Natural killer cell (primary cell): ENCODE measurements at regions not wholly inside any gene's neighbourhood (a gene's known extent, or its start where the extent isn't known, plus 50 kb on each side); places are given as distances from the start of the nearest gene placed in this dataset.

ENCODE experiments used
- ATAC-seq, 3 donors: fragments of 150-1000 bp in 2 of 3; fragments of 200-7000 bp in 1 of 3; cut with Tn5 transposase; 1 replicate in 1 of 3; 2 replicates in 2 of 3; pipeline ENCODE4 v1.10.0; 2021; ENCODE audit warnings: mild to moderate bottlenecking in 2 of 3, moderate library complexity in 2 of 3
- DNase-seq, 2 donors: peaks; one replicate each; pipeline versions ENCODE4 v3.0.0 to v3.0.0-alpha.2; 2013 to 2021; ENCODE audit warnings: mixed read lengths in 1 of 2
- H3K27ac ChIP-seq: one replicate; pipeline ENCODE4 v1.5.1; 2013; ENCODE audit warnings: mild to moderate bottlenecking, low read length
- H3K27me3 ChIP-seq: one replicate; pipeline ENCODE4 v1.6.1; 2013; ENCODE audit warnings: low read length; ENCODE audit not compliant: control insufficient read depth, insufficient read depth
- H3K36me3 ChIP-seq: one replicate; pipeline ENCODE4 v1.6.1; 2013; ENCODE audit warnings: low read length; ENCODE audit not compliant: control insufficient read depth, insufficient read depth
- H3K4me1 ChIP-seq: one replicate; pipeline ENCODE4 v1.6.1; 2013; ENCODE audit warnings: low read length; ENCODE audit not compliant: control insufficient read depth, insufficient read depth
- H3K4me3 ChIP-seq: one replicate; pipeline ENCODE4 v1.5.1; 2013; ENCODE audit warnings: low read length
- H3K9me3 ChIP-seq: one replicate; pipeline ENCODE4 v1.6.1; 2013; ENCODE audit warnings: low read length; ENCODE audit not compliant: control insufficient read depth, insufficient read depth
- H3K27ac Mint-ChIP-seq, 2 donors: one replicate each; pipeline ENCODE4 v1.8.0; 2022; ENCODE audit warnings: mild to moderate bottlenecking in 2 of 2, mixed read lengths in 2 of 2, moderate library complexity in 1 of 2
- H3K27me3 Mint-ChIP-seq, 2 donors: one replicate each; pipeline ENCODE4 v1.8.0; 2022; ENCODE audit warnings: low read depth in 2 of 2, mixed read lengths in 2 of 2
- H3K36me3 Mint-ChIP-seq: one replicate; pipeline ENCODE4 v1.8.0; 2022; ENCODE audit warnings: mixed read lengths
- H3K4me1 Mint-ChIP-seq, 2 donors: one replicate each; pipeline ENCODE4 v1.8.0; 2022; ENCODE audit warnings: mixed read lengths in 2 of 2
- H3K4me3 Mint-ChIP-seq: one replicate; pipeline ENCODE4 v1.8.0; 2022; ENCODE audit warnings: mild to moderate bottlenecking, moderate library complexity, mixed read lengths
- H3K9me3 Mint-ChIP-seq, 2 donors: one replicate each; pipeline ENCODE4 v1.8.0; 2022; ENCODE audit warnings: mixed read lengths in 2 of 2
- WGBS: methylation state at CpG from one replicate; pipeline ENCODE4 v1.1.7; 2013; ENCODE audit warnings: missing lambda C conversion rate; ENCODE audit not compliant: insufficient coverage; 5-methylcytosine and 5-hydroxymethylcytosine counted together
- intact Hi-C: fragments of 100-400 bp; cut with micrococcal nuclease; formaldehyde crosslinking; loops from one replicate; pipeline ENCODE4 v1.14.2; 2022
- TF ChIP-seq, protein P1 (sequence below): fragments of 200-600 bp; IDR thresholded peaks from one replicate; pipeline ENCODE4 v1.8.0; 2022; ENCODE audit warnings: antibody characterized with exemption

DNA sequence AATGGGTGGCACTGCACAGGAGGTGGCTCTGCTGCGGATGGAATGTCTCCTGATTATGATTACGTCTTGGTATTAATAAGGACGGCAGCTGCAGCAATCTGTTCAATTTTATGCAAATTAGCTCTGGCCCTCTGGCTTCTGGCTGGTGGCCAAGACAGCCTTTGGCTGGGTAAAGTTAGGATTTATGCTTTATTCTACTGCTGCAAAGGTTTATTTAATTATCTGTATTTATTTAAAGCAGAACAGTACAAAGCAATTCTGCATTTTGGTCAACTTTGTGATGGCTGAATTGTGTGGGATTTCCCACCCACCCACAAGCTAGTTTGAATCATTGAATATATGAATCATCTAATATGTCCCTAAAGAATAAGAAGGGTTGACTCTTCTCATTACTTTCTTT is 745.6 kb upstream of the FAM241A start:
- no peak overlapping the region for H3K27ac Mint-ChIP-seq
- 75% methylated on average over 3 of the region's 3 CpGs for WGBS
- no peaks in the 10 kb centered on the region for H3K4me1 Mint-ChIP-seq
- Histone ChIP-seq H3K27me3 (no peaks in the 10 kb centered on the region), H3K36me3 (no peaks in the 10 kb centered on the region), H3K9me3 (no peaks in the 10 kb centered on the region), H3K4me1 (no peaks in the 10 kb centered on the region), H3K27ac (no peak overlapping the region), H3K4me3 (no peak overlapping the region)
- no peaks in the 10 kb centered on the region for H3K27me3 Mint-ChIP-seq
- intact Hi-C loops: no loop called here
- H3K9me3 Mint-ChIP-seq: peaks cover 7 to 12% of the 10 kb centered on the region in 2 donors
- H3K4me3 Mint-ChIP-seq: no peak overlapping the region
- no peaks in the 10 kb centered on the region for H3K36me3 Mint-ChIP-seq
- DNase-seq (no peak), ATAC-seq (no peak)
- TF ChIP-seq, protein P1, sequence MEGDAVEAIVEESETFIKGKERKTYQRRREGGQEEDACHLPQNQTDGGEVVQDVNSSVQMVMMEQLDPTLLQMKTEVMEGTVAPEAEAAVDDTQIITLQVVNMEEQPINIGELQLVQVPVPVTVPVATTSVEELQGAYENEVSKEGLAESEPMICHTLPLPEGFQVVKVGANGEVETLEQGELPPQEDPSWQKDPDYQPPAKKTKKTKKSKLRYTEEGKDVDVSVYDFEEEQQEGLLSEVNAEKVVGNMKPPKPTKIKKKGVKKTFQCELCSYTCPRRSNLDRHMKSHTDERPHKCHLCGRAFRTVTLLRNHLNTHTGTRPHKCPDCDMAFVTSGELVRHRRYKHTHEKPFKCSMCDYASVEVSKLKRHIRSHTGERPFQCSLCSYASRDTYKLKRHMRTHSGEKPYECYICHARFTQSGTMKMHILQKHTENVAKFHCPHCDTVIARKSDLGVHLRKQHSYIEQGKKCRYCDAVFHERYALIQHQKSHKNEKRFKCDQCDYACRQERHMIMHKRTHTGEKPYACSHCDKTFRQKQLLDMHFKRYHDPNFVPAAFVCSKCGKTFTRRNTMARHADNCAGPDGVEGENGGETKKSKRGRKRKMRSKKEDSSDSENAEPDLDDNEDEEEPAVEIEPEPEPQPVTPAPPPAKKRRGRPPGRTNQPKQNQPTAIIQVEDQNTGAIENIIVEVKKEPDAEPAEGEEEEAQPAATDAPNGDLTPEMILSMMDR: no peak

DNA sequence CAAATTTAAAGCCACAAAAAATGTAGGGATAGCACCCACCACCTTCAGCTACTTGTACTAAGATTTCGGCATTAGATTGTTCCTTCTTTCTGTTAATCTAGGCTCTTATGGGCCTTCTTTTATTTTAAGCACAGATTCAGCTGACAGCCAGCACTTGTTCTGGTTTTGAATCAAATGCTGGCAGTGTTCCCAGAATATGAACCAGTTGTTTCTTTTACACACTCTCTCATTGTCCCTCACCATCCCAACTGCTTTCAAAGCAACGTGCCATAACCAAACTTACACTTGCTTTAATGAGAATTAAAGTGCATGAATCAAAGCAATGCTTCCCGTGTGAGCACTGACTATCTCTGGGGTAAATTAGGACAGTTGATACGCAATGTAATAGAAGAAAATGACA is 744.5 kb upstream of the FAM241A start:
- no peaks in the 10 kb centered on the region for H3K9me3 ChIP-seq
- Mint-ChIP-seq H3K4me1 (no peaks in the 10 kb centered on the region), H3K27ac (no peak overlapping the region), H3K36me3 (no peaks in the 10 kb centered on the region), H3K27me3 (no peaks in the 10 kb centered on the region), H3K9me3 (peaks cover 7 to 12% of the 10 kb centered on the region in 2 donors), H3K4me3 (no peak overlapping the region)
- no peaks in the 10 kb centered on the region for H3K27me3 ChIP-seq
- TF ChIP-seq, protein P1: no peak
- ATAC-seq (no peak), DNase-seq (no peak)
- WGBS: 73% methylated on average over 4 of the region's 4 CpGs
- H3K4me3 ChIP-seq: no peak overlapping the region
- no peak overlapping the region for H3K27ac ChIP-seq
- no peaks in the 10 kb centered on the region for H3K36me3 ChIP-seq
- intact Hi-C loops: no loop called here
- no peaks in the 10 kb centered on the region for H3K4me1 ChIP-seq

DNA sequence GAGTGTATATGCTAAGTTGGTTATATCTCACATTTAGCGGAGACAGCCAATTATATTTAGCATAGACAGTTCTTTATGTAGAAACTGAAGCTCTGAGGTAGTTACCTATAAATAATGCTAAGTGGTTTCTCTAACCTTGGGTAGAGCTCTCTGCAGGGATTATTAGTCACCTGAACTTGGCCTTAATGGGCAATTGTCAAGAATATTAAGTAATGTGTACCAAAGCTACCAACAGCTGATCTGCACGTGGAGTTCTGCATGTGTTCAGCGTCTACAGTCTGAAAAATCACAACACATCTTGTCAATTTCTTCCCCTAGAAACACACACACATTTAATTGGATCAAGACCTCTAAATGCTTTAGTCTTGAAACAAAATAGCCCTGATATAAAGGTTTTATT is 740.6 kb upstream of the FAM241A start:
- Histone ChIP-seq H3K27me3 (no peaks in the 10 kb centered on the region), H3K4me1 (no peaks in the 10 kb centered on the region), H3K4me3 (no peak overlapping the region), H3K9me3 (no peaks in the 10 kb centered on the region), H3K27ac (no peak overlapping the region), H3K36me3 (no peaks in the 10 kb centered on the region)
- no peaks in the 10 kb centered on the region for H3K27me3 Mint-ChIP-seq
- 94% methylated on average over 3 of the region's 3 CpGs for WGBS
- peaks cover 5 to 8% of the 10 kb centered on the region in 2 donors for H3K9me3 Mint-ChIP-seq
- H3K36me3 Mint-ChIP-seq: no peaks in the 10 kb centered on the region
- no peak for DNase-seq
- TF ChIP-seq, protein P1: no peak
- intact Hi-C loops: no loop called here
- no peaks in the 10 kb centered on the region for H3K4me1 Mint-ChIP-seq
- H3K4me3 Mint-ChIP-seq: no peak overlapping the region
- no peak overlapping the region for H3K27ac Mint-ChIP-seq
- no peak for ATAC-seq

DNA sequence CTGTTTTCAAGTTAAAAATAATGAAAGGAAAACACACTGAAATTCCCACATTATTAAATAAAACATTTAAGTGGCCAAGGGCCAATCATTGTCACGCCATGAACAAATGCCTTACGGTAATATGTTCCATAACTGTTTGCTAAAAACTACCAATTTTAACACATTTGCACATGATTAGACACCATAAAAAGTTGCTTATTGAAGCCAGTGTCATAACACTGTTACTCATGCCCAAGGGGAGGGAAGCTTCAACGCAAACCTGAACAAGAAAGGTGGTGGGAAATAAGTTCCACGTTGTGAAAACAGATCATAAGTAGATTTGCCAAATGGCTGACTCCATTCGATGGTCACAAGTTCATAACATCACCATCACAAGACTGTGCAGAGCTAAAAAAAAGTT is 739.3 kb upstream of the FAM241A start:
- no peaks in the 10 kb centered on the region for H3K4me1 Mint-ChIP-seq
- H3K27ac Mint-ChIP-seq: no peak overlapping the region
- no peak for ATAC-seq
- intact Hi-C loops: no loop called here
- H3K4me3 ChIP-seq: no peak overlapping the region
- H3K4me1 ChIP-seq: no peaks in the 10 kb centered on the region
- TF ChIP-seq, protein P1: no peak
- peaks cover 6 to 7% of the 10 kb centered on the region in 2 donors for H3K9me3 Mint-ChIP-seq
- H3K27ac ChIP-seq: no peak overlapping the region
- no peaks in the 10 kb centered on the region for H3K27me3 ChIP-seq
- H3K9me3 ChIP-seq: no peaks in the 10 kb centered on the region
- H3K27me3 Mint-ChIP-seq: no peaks in the 10 kb centered on the region
- H3K36me3 Mint-ChIP-seq: peaks cover 5% of the 10 kb centered on the region
- 75% methylated on average over 4 of the region's 5 CpGs for WGBS
- no peak overlapping the region for H3K4me3 Mint-ChIP-seq
- H3K36me3 ChIP-seq: no peaks in the 10 kb centered on the region
- DNase-seq: no peak
